ENCODE measurements at regions not wholly inside any gene's neighbourhood (a gene's known extent, or its start where the extent isn't known, plus 50 kb on each side); places are given as distances from the start of the nearest gene placed in this dataset.

DNA sequence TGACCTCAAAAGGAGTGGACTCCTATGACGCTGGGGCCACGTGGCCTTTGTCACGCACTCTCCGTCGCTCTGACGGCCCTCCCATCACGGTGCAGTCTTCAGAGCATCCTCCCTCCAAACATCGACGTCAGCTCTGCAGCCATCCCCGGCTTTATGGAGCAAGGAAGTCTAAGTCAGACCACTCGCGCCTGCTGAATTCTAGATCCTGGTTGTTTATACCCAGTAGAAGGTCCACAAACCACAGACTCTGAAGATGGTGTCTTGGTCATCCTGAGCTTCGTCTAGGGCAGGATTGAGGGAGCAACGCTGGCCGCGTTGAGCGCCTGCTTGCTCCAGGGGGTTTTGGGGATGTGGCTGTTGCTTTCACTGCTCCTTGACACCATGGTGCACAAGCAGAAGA lies 228.0 kb upstream of the SALL3 start:
- DNase-seq (ENCODE audit: low spot score, unreplicated experiment) = no peak
- Mint-ChIP-seq H3K27ac (no peak overlapping the region), H3K9me3 (ENCODE audit: low read depth) (peaks cover 3% of the 10 kb centered on the region), H3K27me3 (peaks cover 24% of the 10 kb centered on the region), H3K36me3 (ENCODE audit: insufficient read depth) (no peaks in the 10 kb centered on the region), H3K4me1 (ENCODE audit: low read depth) (no peaks in the 10 kb centered on the region), H3K4me3 (ENCODE audit: low read depth) (no peak overlapping the region)
- TF ChIP-seq, protein P1, sequence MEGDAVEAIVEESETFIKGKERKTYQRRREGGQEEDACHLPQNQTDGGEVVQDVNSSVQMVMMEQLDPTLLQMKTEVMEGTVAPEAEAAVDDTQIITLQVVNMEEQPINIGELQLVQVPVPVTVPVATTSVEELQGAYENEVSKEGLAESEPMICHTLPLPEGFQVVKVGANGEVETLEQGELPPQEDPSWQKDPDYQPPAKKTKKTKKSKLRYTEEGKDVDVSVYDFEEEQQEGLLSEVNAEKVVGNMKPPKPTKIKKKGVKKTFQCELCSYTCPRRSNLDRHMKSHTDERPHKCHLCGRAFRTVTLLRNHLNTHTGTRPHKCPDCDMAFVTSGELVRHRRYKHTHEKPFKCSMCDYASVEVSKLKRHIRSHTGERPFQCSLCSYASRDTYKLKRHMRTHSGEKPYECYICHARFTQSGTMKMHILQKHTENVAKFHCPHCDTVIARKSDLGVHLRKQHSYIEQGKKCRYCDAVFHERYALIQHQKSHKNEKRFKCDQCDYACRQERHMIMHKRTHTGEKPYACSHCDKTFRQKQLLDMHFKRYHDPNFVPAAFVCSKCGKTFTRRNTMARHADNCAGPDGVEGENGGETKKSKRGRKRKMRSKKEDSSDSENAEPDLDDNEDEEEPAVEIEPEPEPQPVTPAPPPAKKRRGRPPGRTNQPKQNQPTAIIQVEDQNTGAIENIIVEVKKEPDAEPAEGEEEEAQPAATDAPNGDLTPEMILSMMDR (IDR thresholded peaks at IDR 0.05; ENCODE audit: unreplicated experiment) = no peak

DNA sequence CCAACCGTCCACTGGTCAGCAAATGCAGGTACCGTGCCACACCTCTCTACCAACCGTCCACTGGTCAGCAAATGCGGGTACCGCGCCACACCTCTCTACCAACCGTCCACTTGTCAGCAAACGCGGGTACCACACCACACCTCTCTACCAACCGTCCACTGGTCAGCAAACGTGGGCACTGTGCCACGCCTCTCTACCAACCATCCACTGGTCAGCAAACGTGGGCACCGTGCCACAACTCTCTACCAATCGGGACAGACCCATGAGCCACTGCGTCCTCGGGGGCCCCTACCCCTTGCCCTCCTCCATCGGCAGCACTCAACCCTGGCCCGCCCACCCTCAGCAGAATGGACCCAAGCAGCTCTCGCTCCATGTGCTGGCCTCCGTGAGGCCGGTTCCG lies 226.4 kb upstream of the SALL3 start:
- Mint-ChIP-seq H3K9me3 (ENCODE audit: low read depth) (peaks cover 3% of the 10 kb centered on the region), H3K4me3 (ENCODE audit: low read depth) (no peak overlapping the region), H3K27me3 (peaks cover 25% of the 10 kb centered on the region), H3K36me3 (ENCODE audit: insufficient read depth) (no peaks in the 10 kb centered on the region), H3K4me1 (ENCODE audit: low read depth) (no peaks in the 10 kb centered on the region), H3K27ac (no peak overlapping the region)
- TF ChIP-seq, protein P1 (IDR thresholded peaks at IDR 0.05; ENCODE audit: unreplicated experiment) = no peak
- no peak for DNase-seq (ENCODE audit: low spot score, unreplicated experiment)

DNA sequence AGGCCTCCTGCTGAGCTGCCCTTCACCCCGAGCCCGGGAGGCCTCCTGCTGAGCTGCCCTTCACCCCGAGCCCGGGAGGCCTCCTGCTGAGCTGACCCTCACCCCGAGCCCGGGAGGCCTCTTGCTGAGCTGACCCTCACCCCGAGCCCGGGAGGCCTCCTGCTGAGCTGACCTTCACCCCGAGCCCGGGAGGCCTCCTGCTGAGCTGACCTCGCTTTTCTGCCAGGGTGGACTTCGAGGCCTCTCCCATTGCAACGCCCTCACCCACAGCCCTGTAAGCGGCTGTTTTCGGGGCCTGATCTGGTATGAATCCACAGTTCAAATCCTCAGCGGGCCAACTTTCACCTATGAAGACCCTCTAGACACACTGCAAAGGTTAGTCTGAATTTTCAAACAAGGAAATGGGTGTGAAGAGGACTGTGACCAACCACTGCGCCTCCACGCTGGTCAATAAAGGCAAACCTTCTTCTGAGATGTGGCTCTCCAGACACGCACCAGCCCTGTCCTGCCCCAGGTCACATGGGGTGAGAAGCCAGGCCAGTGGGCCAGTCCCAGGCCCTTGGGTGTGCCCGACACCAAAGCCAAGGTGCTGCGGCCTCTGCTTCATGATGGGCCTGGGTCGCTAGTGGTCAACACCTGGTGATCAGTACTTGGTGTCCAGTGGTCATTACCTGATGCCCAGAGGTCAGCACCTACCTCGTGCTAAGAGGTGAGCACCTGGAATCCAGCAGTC lies 225.1 kb upstream of the SALL3 start:
- no peak overlapping the region for H3K27ac Mint-ChIP-seq
- H3K36me3 Mint-ChIP-seq (ENCODE audit: insufficient read depth) = no peaks in the 10 kb centered on the region
- TF ChIP-seq, protein P1 (IDR thresholded peaks at IDR 0.05; ENCODE audit: unreplicated experiment) = no peak
- no peak overlapping the region for H3K4me3 Mint-ChIP-seq (ENCODE audit: low read depth)
- H3K27me3 Mint-ChIP-seq = peaks cover 28% of the 10 kb centered on the region
- no peaks in the 10 kb centered on the region for H3K4me1 Mint-ChIP-seq (ENCODE audit: low read depth)
- H3K9me3 Mint-ChIP-seq (ENCODE audit: low read depth) = peaks cover 3% of the 10 kb centered on the region
- no peak for DNase-seq (ENCODE audit: low spot score, unreplicated experiment)

DNA sequence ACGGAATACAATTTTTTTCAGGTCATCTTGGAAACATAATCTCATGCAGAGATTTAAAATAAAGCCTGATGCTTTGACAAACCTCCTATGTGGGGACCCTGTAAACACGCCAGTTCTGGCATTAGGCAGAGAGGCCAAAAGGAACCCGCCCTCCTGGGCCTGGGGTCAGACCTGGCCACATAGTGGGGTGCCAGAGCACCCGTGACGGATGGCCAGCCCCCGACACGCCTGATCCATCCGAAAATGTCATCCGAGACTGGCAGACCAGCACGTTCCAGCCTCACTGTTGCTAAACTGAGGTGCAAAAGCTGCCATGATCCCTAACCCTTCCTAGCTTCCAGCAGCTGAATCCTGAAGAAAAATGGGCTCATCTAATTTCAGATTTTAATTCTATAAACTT lies 222.6 kb upstream of the SALL3 start:
- Mint-ChIP-seq H3K9me3 (ENCODE audit: low read depth) (peaks cover 2% of the 10 kb centered on the region), H3K27ac (no peak overlapping the region), H3K27me3 (peaks cover 20% of the 10 kb centered on the region), H3K4me3 (ENCODE audit: low read depth) (no peak overlapping the region), H3K36me3 (ENCODE audit: insufficient read depth) (no peaks in the 10 kb centered on the region), H3K4me1 (ENCODE audit: low read depth) (no peaks in the 10 kb centered on the region)
- TF ChIP-seq, protein P1 (IDR thresholded peaks at IDR 0.05; ENCODE audit: unreplicated experiment) = no peak
- DNase-seq (ENCODE audit: low spot score, unreplicated experiment) = no peak

DNA sequence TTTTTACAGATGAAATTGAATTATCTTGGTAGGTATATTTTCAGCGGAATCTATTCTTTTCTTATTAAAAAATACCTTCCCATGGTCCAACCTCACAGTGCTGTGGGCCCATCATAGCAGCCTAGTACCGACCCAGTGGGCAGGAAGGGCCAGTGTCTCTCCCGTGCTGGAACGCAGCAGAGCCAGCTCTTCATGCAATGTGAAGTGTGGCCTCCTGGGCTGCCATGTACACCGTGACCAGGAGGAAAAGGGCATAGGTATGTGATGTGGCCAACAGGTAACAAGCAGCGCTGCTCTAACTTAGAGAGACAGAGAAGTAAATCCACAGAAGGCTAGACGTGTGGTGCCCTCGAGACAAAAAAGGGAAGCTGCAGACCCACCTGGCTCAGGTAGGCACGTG lies 221.1 kb upstream of the SALL3 start:
- peaks cover 24% of the 10 kb centered on the region for H3K27me3 Mint-ChIP-seq
- no peaks in the 10 kb centered on the region for H3K36me3 Mint-ChIP-seq (ENCODE audit: insufficient read depth)
- no peak overlapping the region for H3K4me3 Mint-ChIP-seq (ENCODE audit: low read depth)
- peaks cover under 1% of the 10 kb centered on the region for H3K4me1 Mint-ChIP-seq (ENCODE audit: low read depth)
- TF ChIP-seq, protein P1 (IDR thresholded peaks at IDR 0.05; ENCODE audit: unreplicated experiment) = no peak
- H3K9me3 Mint-ChIP-seq (ENCODE audit: low read depth) = peaks cover 10% of the 10 kb centered on the region
- H3K27ac Mint-ChIP-seq = no peak overlapping the region
- DNase-seq (ENCODE audit: low spot score, unreplicated experiment) = no peak
